NCI-H226 (cell line): ENCODE measurements at regions not wholly inside any gene's neighbourhood (a gene's known extent, or its start where the extent isn't known, plus 50 kb on each side); places are given as distances from the start of the nearest gene placed in this dataset.

Experiments used
- DNase-seq: peaks from one replicate; pipeline ENCODE4 v3.0.0-alpha.2; 2015

GRCh38 chr10:4522296-4523000, 303.6 kb upstream of the AKR1E2 start:
- DNase-seq: no peak

GRCh38 chr10:4519658-4520402, 306.2 kb upstream of the AKR1E2 start:
- peak; percentile 54 for DNase-seq

GRCh38 chr10:4517746-4518145, 308.3 kb upstream of the AKR1E2 start:
- no peak for DNase-seq

- no peak for DNase-seq
These were observed 310.3 kb upstream of the AKR1E2 start for GRCh38 chr10:4515721-4516120.

GRCh38 chr10:4514445-4515108, 311.4 kb upstream of the AKR1E2 start:
- DNase-seq: no peak

- DNase-seq: no peak
These were observed 313.3 kb upstream of the AKR1E2 start for GRCh38 chr10:4512671-4513240.

- no peak for DNase-seq
These were observed 313.8 kb upstream of the AKR1E2 start for GRCh38 chr10:4512196-4512595.

GRCh38 chr10:4511509-4511908, 314.5 kb upstream of the AKR1E2 start:
- no peak for DNase-seq

GRCh38 chr10:4509405-4509804, 316.6 kb upstream of the AKR1E2 start:
- DNase-seq: no peak

GRCh38 chr10:4506095-4506494, 319.9 kb upstream of the AKR1E2 start:
- no peak for DNase-seq

- DNase-seq: no peak
These were observed 321.5 kb upstream of the AKR1E2 start for GRCh38 chr10:4504550-4504949.

- no peak for DNase-seq
These were observed 322.9 kb upstream of the AKR1E2 start for GRCh38 chr10:4503076-4503475.

GRCh38 chr10:4501306-4501705, 324.7 kb upstream of the AKR1E2 start:
- no peak for DNase-seq

GRCh38 chr10:4498711-4499251, 327.2 kb upstream of the AKR1E2 start:
- DNase-seq: no peak

- DNase-seq: no peak
These were observed 331.5 kb upstream of the AKR1E2 start for GRCh38 chr10:4494551-4494950.

- no peak for DNase-seq
These were observed 333.8 kb upstream of the AKR1E2 start for GRCh38 chr10:4492202-4492601.

- no peak for DNase-seq
These were observed 337.1 kb upstream of the AKR1E2 start for GRCh38 chr10:4488904-4489303.

- DNase-seq: no peak
These were observed 340.4 kb upstream of the AKR1E2 start for GRCh38 chr10:4485636-4486035.

- DNase-seq: no peak
These were observed 342.2 kb upstream of the AKR1E2 start for GRCh38 chr10:4483811-4484210.

- DNase-seq: no peak
These were observed 343.3 kb upstream of the AKR1E2 start for GRCh38 chr10:4482659-4483058.

GRCh38 chr10:4481192-4481591, 344.8 kb upstream of the AKR1E2 start:
- no peak for DNase-seq

GRCh38 chr10:4479342-4479741, 346.7 kb upstream of the AKR1E2 start:
- DNase-seq: no peak

- DNase-seq: no peak
These were observed 348.3 kb upstream of the AKR1E2 start for GRCh38 chr10:4477664-4478063.
